HG02642 (cell line): ENCODE measurements at regions not wholly inside any gene's neighbourhood (a gene's known extent, or its start where the extent isn't known, plus 50 kb on each side); places are given as distances from the start of the nearest gene placed in this dataset.

ENCODE experiments used
- ATAC-seq: cut with Tn5 transposase; IDR thresholded peaks from one replicate; pipeline ENCODE4 v1.9.1; 2021; ENCODE audit warnings: mild to moderate bottlenecking; ENCODE audit not compliant: unreplicated experiment, poor library complexity

DNA sequence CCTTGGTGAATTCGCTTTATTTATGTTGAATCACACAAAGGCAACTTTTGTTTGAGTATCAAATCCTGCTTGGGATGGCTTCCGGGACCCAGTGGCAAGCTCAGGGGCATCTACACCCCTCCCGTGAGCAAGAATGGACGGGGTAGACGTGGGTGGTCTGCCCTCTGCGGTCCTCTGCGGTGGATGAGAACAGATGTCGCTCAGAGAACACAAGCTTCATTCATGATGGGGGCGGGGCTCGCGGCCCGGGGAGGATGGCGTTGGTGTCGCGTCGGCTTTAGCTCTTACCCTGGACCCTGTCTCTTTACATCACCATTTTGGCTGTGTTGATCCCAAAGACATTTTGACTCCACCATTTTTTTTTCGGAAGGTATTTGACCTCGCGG, 158.5 kb upstream of the RTL1 start:
- no peak for ATAC-seq

DNA sequence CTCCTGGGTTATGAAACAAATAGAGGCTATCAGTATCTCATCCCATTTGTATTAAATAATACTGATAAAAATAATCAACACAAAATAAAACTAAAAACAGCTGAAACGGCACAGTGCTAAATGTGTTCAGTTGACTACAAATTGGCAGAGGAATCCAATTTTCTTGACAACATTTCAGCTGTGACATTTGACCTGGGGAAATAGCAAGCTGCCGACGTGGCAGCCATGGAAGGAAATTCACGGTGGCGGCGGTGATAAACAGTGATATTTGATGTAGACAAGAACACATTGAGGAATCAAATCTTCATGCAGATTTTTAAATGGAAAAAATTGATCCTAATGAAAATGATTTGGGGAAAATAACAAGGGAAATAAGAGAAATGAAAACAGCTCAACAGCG, 159.1 kb upstream of the RTL1 start:
- ATAC-seq, result no peak

DNA sequence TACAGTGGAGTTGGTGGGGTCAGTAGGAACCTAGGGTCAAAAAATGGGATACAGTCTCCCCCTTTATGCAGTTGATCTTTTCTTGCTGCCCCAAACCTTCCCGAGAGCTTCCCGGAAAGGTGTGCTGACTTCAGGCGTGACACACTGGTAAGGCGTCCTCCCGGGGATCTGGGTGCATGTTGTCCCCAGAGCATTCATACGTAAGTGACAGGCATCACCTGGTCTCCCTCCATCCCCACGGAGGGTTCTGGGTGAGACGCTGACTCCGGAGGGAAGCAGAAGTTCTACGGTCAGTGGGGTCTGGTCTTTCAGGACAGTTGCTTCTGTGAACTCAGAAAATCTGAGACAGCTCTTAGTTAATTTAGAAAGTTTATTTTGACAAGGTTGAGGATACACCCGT, 159.6 kb upstream of the RTL1 start:
- ATAC-seq, result no peak

DNA sequence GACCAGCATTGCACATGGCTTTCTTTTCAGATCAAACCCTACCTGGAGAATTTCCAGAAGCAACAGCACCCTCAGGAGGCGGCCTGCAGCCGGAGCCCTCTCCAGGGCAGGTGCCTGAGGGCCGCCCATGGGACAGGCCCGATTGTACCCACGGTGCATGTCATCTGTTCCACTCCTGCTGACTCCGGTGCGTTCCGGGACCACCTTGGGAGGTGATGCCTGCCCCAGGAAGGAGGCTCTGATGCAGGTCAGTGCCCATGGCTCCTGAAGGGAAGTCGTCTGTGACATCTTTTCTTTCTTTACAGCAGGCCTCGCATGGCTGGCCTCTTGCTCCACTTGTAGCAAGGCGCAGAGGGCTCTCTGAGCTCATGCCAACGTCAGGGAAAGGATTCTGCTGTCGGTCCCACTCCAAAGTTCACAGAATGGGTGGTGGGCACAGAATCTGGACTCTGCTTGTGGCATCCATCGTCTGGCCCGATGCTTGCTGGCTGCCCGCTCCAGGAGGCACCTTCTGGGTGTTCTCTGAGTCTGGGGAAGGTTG, 160.7 kb upstream of the RTL1 start:
- no peak for ATAC-seq

DNA sequence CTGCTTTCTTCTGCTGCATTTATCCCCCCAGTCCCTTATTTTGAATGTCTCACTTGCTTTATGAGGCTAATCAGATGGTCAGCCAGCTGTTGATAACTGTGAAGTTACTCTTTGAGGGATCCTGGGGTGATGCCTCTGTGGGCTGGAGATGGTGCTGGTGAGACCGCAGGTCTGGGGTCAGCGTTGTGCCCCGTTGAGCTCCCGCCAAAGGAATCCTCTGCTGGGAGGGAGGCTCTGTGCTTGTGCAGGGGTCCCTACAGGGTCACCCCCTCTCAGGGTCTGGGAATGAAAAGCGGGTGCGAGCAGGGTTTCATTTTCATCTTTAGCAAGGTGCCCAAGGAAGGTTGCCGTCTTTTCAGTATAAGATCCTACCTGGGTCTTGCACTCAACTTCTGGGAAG, 161.2 kb upstream of the RTL1 start:
- ATAC-seq, result no peak

DNA sequence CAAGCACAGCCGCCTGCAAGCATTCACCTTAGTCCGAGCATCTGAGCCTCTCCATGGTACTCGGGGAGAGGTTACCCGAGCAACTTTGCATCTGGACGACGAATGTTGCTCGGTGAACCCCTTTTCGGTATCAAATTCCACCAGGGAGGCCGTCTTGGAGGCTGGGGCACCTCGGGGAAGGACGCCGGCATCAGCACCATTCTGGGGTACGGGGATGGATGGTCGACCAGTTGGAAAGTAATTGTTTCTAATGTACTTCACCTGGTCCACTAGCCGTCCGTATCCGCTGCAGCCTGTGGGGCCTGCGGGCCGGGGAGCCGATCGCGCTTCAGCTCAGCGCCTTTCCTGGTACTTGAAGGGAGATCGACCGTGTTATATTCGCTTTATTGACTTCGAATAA, 161.7 kb upstream of the RTL1 start:
- no peak for ATAC-seq

DNA sequence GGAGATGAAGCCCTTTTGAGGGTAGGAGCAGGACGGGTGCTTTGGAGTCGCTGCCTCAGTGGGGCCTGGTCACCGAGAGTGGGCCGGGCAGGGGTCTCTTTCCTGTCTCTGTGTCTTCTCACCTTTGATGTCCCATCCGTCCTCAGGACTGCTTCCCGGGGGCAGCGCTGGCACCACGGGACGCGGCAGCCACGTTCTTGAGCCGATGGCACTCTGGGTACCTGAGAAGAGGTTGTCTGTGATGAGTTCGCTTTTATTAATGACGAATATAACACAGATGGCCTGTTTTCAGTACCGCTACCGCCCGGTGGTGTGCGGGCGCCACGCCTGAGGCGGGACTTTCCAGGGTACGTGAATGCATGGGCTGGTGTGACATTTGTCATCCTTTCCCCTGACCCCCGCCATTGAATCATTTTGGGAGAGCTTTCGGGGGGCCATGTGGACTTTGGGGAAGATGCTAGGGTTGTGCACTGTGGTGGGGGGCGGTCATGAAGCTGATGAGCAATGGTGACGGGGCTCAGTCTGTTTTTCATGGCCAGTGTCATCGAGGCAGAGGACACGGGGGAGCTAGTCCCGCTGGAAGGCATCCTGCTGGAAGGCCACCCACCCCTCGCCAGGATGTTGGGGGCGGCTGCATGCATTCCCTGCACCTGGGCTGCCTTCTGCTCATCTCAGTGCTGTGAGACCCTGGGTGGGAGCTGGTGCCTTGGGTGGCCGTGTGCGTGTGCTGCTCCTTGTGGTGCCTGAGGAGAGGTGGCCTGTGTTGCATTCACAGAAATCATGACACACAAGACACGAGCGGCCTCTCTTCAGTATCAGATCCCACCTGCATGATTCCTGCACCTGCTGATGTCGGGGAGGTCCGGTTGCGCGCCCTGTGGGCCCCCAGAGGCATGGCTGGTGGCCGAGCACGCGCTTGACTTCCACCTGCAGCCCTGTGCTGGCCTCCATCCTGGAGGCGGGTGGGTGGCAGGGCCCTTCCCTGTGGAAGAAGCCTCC, 162.5 kb upstream of the RTL1 start:
- no peak for ATAC-seq

DNA sequence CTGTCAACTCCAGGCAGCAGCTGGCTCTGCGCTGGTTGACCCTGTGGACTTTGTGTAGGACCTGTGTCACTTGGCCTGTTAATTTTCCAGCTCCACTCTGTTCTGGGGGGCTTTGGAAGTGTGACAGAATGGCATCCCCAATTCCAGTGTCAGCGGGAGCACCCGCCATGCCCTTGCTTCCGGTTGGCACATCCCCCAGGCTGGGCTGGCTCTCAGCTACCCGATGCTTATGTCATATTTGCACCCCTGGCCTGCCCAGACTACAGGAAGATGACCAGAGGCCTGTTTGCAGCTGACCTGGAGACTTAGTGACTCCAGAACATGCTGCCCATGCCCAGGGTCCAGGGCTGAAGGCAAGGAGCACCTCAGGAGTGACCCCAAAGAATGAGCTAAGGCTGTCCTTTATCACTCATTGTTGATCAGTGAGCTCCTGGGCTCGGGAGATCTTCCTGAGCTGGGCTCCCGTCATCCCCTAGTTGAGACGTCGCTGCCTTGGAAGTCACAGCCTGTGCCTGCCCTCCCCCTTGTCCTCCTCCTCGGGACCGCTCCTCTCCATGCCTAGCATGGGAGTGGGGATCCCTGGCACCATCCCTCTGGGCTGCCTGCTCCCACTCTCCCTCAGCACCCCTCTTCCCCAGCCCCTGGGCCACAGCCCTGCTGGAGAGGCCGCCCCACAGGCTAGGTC, 163.4 kb upstream of the RTL1 start:
- no peak for ATAC-seq

DNA sequence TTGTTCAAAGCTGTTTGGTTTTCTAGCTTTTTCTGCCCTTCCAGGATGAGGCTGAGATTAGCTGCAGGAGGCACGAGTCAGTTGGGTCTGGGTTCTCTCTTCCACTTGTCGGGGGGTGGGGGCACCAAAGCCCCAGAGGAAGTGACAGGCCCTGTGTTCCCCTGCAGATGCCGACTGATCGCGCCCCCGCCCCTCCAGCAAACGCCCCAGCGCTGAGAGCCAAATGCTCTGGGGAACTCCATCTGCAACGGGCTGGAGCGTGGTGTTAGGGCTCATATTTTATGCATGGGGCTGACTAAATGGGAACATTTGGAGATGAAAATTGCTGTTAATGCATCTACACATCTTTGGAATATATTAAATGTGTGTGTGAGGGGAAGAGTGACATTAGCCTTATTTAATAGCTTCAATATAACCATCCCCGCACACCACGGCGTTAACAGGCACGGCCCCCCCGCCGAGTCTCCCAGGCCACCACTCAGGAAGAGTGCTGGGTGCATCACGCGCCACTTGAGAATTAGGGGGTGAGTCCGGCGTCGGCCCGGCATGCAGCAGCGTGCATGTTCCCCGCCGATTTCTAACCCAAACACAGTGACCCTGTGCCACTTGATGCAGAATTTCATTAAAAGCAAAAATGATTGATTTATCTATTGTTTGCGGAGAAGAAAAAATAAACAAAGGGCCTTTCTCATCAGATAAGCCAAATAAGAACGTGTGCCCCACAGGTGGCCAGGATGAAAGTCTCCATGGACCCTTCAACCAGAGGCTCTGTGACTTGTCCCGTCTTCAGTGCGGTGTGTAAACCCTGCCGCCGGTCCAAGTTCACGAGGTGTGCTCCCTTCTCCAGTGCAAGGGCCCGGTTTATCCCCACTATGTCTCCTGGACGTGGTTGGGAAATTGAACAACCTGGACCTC, 165.0 kb upstream of the RTL1 start:
- no peak for ATAC-seq

DNA sequence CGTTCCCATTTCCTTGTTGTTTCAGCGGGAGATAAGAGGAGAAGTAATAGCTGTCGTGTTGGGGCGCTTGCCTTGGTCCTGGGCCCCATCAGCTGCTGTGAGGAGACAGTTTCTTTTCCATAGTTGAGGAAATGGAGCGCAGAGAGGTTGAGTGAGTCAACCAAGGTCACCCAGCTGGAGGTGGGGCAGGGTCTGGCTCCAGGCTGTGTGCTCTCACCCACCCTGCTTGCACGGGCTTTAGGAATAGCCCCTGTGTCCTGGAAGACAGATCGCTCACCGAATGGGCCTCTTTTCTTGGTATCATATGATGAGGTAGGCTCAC, 165.7 kb upstream of the RTL1 start:
- ATAC-seq, result no peak

DNA sequence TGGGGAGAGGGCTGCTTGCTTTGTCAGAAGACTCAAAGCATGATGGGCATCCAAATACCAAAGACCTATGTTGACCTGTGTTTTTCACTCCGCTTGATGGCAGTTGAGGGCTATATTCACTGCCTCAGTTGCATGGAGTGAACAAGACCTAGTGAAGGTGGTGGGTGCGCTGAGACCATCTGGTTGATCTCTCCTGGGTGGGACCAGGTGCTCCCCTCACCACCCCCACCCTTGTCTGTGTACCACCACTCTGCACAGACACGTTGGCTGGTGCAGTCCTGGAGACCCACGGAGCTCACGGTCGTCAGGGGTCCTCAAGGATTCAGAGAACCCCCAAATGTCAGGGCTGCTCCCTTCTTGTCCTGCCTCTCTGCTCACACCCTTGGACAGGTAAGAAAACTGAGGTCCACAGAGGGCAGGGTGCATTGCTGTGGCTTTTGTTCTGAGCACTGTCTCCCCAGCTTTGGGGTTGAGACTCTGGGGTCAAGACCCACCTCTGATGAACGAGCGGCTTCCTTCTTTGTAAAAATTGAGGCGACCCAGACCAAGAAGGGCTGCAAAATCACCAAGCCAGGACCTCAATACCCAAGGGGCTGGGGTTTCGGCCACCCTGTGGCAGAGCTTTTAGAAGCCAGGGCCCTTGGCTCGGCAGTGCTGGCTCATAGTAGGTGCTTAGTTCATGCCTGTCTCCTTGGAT, 166.3 kb upstream of the RTL1 start:
- no peak for ATAC-seq

DNA sequence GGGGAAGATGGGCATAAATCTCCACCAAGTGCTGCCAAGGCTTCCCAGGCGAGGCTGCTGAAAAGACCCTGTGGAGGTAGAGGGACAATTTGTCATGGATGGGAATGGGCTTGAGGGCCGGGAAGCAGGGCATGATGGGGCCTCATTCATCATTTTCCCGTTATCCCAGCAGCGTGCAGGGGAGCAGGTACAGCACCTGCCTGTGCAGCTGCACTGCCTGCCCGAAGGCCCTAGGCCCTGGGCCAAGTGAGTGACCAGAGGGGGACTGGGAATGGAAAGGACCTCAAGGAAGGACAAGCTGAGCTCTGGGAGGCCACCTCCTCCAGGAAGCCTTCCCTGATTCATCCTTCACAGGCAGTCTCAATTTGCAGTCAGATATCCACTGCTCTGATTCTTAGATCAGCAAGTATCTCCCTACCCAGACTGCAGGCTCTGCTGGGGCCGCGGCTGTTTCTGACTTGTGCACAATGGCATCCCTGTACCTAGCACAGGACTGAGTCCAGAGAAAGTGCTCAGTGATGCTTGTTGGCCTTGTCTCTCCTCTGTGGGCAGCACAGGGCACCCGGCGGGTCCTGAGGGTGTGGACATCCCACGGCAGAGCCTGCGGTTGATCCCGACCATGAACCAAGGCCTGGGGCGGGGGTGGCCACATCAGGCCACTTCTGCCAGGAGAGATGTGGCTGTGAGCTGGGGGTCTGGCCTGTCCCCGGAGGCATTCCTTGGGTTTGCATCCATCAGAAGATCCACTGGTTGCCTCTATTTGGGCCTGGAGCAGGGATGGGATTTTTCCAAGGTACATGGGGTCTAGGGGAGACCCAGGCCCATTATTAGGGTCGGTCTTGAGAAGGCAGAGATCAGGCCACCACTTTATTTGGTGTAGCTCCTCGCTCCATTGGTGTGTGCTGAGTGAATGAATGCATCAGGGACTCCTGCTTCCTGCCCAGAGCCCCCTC, 167.3 kb upstream of the RTL1 start:
- ATAC-seq, result no peak

DNA sequence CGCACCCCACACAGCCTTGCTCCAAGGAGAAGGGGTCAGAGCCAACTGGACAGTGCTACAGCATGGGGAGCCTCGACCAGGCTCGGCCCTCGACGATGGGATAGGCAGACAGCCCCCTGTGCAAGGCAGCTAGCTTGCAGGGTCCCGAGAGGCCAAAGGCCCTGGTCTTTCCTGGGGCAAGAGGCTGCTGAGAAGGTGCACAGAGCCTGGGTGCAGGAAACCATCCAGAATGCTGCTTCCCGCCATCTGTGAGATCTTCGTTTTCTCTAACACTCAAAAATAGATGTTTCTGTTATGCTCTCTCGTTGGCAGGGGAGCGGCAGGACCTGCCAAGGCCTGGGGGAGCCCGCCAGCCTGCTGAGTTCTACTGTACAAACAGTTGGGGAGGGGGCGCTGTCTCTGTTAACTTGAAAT, 168.0 kb upstream of the RTL1 start:
- ATAC-seq, result no peak

DNA sequence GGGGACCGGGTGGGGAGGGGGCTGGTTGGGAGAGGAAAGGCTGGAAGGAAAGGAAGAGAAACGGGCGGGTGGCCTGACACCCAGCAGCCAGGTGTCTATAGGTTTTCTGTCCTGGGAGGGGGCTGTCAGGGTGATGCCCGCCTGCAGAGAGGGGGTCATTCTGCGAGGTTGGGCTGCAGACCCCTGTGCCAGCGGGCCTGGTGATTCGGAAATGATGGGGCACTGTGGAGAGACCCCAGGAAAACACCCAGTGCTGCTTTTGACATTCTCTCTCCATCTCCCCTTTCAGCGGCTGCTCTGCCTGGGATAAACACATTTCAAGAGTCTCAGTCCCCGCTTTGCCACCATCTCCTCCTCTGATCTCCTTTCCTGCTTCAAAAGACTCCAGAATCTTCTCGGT, 168.5 kb upstream of the RTL1 start:
- ATAC-seq, result no peak

DNA sequence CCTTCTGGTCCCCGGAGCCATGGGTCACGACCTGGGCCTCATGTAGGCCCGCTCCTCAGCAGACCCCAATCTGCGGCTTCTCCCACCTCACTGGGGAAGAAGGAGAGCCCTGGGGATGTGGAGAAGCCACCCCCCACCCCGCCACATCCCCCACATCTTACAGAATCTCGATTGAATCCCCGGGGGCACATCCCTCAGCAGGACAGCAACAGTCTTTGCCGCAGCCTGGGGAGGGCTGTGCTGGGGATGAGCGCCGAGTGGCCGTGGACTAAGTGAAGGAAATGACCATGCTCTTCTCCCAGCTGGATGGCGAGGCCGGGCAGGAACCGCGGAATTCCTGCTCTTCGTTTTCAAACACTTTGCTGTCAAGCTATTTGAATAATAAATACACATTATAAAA, 169.0 kb upstream of the RTL1 start:
- ATAC-seq, result no peak

DNA sequence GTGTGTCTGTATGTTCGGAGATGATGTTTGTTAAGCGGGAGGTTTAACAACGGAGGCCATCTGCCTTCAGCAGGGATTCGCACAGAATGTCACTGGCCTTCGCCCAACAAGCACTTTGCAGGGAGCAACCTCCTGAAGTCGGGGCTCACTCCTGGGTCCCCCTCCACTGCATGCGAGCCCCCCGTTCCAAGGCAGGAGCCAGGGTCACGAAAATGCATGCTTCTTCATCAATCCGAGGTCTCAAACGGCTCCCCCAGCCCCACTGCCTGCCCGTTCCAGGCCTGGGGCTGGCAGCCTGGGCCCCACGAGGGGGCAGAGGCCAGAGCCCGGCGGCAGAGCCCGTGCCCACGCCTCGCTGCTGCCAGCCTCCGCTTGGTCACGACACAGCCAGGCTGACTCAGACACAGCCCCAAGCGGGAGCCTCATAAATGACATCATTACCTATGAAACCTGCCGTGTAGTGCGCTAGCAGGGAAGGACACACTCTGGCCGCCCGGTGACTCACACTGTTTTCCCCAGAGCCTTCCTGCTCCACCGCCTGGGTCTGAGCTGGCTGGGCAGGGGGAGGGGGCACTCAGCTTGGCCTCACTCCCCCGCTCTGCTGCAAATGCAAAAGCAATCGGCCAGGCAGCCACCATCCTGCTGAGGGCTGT, 169.5 kb upstream of the RTL1 start:
- peak; percentile 78 for ATAC-seq

DNA sequence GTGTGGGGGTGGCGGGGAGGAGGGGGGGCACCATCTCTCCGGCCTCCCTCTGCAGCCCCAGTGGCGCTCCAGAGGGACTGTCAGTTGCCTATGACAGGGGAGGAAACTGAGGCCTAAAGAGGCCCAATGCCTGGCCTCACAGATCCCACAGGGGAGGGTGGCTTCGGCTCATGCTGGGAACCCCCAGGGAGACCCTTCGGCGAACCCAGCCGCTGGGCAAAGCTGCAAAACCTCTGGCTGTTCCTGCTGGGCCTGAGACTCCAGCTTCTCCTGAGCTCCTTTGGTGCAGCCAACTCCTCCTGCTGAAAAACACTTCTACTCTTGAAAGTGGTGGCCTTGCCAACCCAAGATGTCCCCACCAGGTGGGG, 170.1 kb upstream of the RTL1 start:
- ATAC-seq, result no peak

DNA sequence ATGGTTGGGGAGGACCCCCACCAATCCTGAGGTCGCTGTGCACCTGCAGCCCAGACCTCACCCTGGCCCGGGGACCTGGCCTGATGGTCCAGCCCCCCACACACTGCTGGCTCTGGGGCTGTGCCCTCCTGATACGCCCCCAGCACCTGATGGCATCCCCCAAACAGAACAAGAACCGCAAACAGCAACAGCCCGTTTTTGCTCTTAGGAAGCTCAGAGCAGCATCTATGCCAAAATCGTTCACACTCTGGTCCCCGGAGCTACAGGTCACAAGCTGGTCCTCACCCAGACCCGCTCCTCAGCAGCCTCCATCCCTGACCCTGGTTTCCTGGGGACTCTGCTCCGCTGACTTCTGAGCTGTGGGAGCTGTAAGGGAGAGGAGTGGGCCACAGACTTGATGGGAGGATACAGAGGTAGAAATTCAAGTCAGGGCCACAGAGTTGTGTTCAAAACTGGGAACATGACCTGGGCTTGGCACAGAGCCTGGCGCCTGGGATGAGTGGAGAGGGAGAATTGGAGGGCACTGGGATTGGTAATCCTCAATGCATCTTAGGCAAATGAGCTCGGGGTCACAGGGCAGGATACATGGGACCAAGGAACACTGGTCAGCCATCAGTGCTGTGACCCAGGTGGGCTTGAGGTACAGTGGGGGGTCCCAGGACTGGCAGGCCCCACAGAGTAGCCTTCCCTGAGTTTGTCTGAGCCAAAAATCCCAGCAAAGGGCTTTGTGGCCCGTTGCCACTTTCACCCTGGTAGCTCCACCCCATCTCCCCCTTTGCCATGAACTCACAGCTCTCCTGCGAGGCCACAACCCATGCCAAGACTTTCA, 170.9 kb upstream of the RTL1 start:
- no peak for ATAC-seq
